Upper lobe of left lung (tissue), 6 donors: ENCODE measurements at regions not wholly inside any gene's neighbourhood (a gene's known extent, or its start where the extent isn't known, plus 50 kb on each side); places are given as distances from the start of the nearest gene placed in this dataset.

Source experiments
- ATAC-seq, 2 donors: fragments of 200-7000 bp; cut with Tn5 transposase; one replicate each; pipeline ENCODE4 v1.9.1; 2022; ENCODE audit warnings: mild to moderate bottlenecking in 2 of 2, moderate library complexity in 2 of 2; ENCODE audit not compliant: low FRiP score in 2 of 2
- DNase-seq, 2 donors: peaks; one replicate each; pipeline ENCODE4 v3.0.0-alpha.2; 2019 to 2020
- H3K27ac ChIP-seq, 4 donors: fragments of 200-600 bp; sonication (generic); one replicate each; pipeline ENCODE4 v1.5.1; 2016 to 2019
- H3K27me3 ChIP-seq, 4 donors: fragments of 200-600 bp; sonication (generic); one replicate each; pipeline ENCODE4 v1.5.1; 2017 to 2019
- H3K36me3 ChIP-seq, 4 donors: fragments of 200-600 bp; sonication (generic); one replicate each; pipeline ENCODE4 v1.5.1; 2016 to 2019
- H3K4me1 ChIP-seq, 4 donors: fragments of 200-600 bp; sonication (generic); one replicate each; pipeline ENCODE4 v1.5.1; 2018 to 2019
- H3K4me3 ChIP-seq, 4 donors: fragments of 200-600 bp; sonication (generic); one replicate each; pipeline ENCODE4 v1.5.1; 2017 to 2019; ENCODE audit warnings: mild to moderate bottlenecking in 2 of 4, moderate library complexity in 1 of 4
- H3K9me3 ChIP-seq, 4 donors: fragments of 200-600 bp; sonication (generic); one replicate each; pipeline ENCODE4 v1.5.1; 2018 to 2019
- CTCF ChIP-seq, 6 experiments: fragments of 450-650 bp in 4 of 6; fragments of 200-600 bp in 2 of 6; sonication (generic) in 2 of 6; IDR thresholded peaks; one replicate each; pipeline ENCODE4 v1.5.1; 2016 to 2019; ENCODE audit warnings: antibody characterized with exemption in 6 of 6
- EP300 ChIP-seq, 4 donors: sonication (generic); formaldehyde crosslinking; IDR thresholded peaks; one replicate each; pipeline ENCODE4 v1.5.1; 2017; ENCODE audit warnings: antibody characterized with exemption in 4 of 4, control low read depth in 2 of 4
- POLR2A ChIP-seq, 4 donors: fragments of 450-650 bp; IDR thresholded peaks; one replicate each; pipeline ENCODE4 v1.5.1; 2016 to 2017; ENCODE audit warnings: antibody characterized with exemption in 4 of 4, mild to moderate bottlenecking in 2 of 4
- POLR2AphosphoS5 ChIP-seq, 2 donors: sonication (generic); formaldehyde crosslinking; IDR thresholded peaks; one replicate each; pipeline ENCODE4 v1.5.1; 2017; ENCODE audit warnings: antibody characterized with exemption in 2 of 2
- WGBS, 2 donors: methylation state at CpG; one replicate each; pipeline ENCODE4 v1.1.5; 2017 to 2018; 5-methylcytosine and 5-hydroxymethylcytosine counted together
- donor health status: DM: no; HTN: no; CAD: no; lungs with moderate emphysema.
- donor health status: DM: no; HTN: yes; CAD: no; lungs with severe emphysema.

DNA sequence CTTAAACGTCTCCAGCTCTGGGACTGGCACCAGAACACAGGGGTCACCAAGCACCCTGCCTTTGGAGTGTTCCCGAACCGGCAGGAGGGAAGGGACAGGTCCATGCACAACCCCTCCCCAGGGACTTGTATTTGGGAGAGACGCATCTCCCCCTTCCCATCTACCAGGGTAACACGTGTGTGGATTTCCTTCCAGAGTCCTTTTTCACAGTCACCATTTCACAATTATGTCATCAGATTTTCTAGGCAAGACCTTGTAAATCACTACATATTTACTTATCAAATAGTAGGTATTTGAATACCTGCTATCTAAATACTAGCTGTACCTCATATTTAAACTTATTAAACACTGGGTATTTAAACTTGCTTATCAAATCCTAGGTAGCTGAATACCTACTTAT, 57.4 kb upstream of the AJAP1 start:
- WGBS, 2 donors, result 61% methylated on average over 5 of the region's 5 CpGs
- no peak for DNase-seq

GRCh38 chr1:4598561-4598960, 55.8 kb upstream of the AJAP1 start:
- no peaks in the 10 kb centered on the region for H3K9me3 ChIP-seq
- TF ChIP-seq POLR2A (IDR thresholded peaks at IDR 0.05) (no peak), CTCF (IDR thresholded peaks at IDR 0.05) (no peak), EP300 (IDR thresholded peaks at IDR 0.05) (no peak), POLR2AphosphoS5 (IDR thresholded peaks at IDR 0.05) (no peak)
- DNase-seq (no peak), ATAC-seq (no peak)
- H3K27ac ChIP-seq, result no peak overlapping the region
- peaks cover 0 to 7% (median 0%) of the 10 kb centered on the region in 4 donors for H3K27me3 ChIP-seq
- WGBS, 2 donors, result 72 to 73% methylated on average over 5 to 6 of the region's 6 CpGs
- H3K4me3 ChIP-seq, result no peak overlapping the region
- H3K4me1 ChIP-seq, result no peaks in the 10 kb centered on the region
- no peaks in the 10 kb centered on the region for H3K36me3 ChIP-seq

More for the DNA sequence above, 57.4 kb upstream of the AJAP1 start:
- Histone ChIP-seq H3K9me3 (no peaks in the 10 kb centered on the region), H3K4me3 (no peak overlapping the region), H3K36me3 (no peaks in the 10 kb centered on the region), H3K4me1 (no peaks in the 10 kb centered on the region), H3K27me3 (peaks cover 0 to 7% (median 0%) of the 10 kb centered on the region in 4 donors), H3K27ac (no peak overlapping the region)
- TF ChIP-seq POLR2A (IDR thresholded peaks at IDR 0.05), result no peak
- no peak for ATAC-seq

DNA sequence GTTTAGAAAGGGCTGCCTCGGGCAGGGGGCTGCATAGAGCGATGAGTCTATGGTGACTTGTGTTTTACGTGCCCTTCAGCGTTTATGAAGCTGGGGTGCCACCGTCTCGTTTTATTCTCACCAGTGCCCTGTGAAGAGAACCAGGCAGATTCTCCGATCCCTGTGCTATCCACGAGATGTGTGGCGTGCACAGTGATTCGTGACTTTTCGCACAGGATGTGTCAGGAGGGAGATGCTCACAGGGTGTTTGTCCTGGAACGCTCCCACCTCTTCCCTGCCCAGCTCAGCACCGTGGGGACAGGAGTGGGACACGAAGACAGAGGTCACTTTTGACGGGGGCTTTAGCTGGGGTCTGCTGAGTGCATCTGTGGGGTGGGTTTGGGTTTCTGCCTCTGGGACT, 54.9 kb upstream of the AJAP1 start:
- WGBS, 2 donors, result 85 to 89% methylated on average over 12 to 15 of the region's 15 CpGs
- Histone ChIP-seq H3K9me3 (no peaks in the 10 kb centered on the region), H3K36me3 (no peaks in the 10 kb centered on the region), H3K4me1 (no peaks in the 10 kb centered on the region), H3K27ac (no peak overlapping the region), H3K4me3 (no peak overlapping the region), H3K27me3 (peaks cover 0 to 7% (median 0%) of the 10 kb centered on the region in 4 donors)
- DNase-seq (peak in 1 of 2 donors; percentile 2), ATAC-seq (peak in 1 of 2 donors; percentile 15)
- TF ChIP-seq EP300 (IDR thresholded peaks at IDR 0.05) (no peak), POLR2AphosphoS5 (IDR thresholded peaks at IDR 0.05) (no peak), CTCF (IDR thresholded peaks at IDR 0.05) (no peak), POLR2A (IDR thresholded peaks at IDR 0.05) (no peak)

- DNase-seq, result peak in 1 of 2 donors; percentile 18
Measured at GRCh38 chr1:4599951-4600481, 54.4 kb upstream of the AJAP1 start.

More at GRCh38 chr1:4599951-4600481, 54.4 kb upstream of the AJAP1 start:
- H3K4me3 ChIP-seq, result no peak overlapping the region
- no peaks in the 10 kb centered on the region for H3K36me3 ChIP-seq
- TF ChIP-seq CTCF (IDR thresholded peaks at IDR 0.05) (no peak), EP300 (IDR thresholded peaks at IDR 0.05) (no peak), POLR2A (IDR thresholded peaks at IDR 0.05) (no peak), POLR2AphosphoS5 (IDR thresholded peaks at IDR 0.05) (no peak)
- H3K4me1 ChIP-seq, result no peaks in the 10 kb centered on the region
- ATAC-seq, result peak in 1 of 2 donors; percentile 23
- no peak overlapping the region for H3K27ac ChIP-seq
- no peaks in the 10 kb centered on the region for H3K9me3 ChIP-seq
- peaks cover 0 to 7% (median 0%) of the 10 kb centered on the region in 4 donors for H3K27me3 ChIP-seq
- 35% methylated on average over 23 of the region's 27 CpGs; no CpG with 5 or more reads in 1 of the 2 donors for WGBS, 2 donors
